HepG2 (cell line): ENCODE measurements at regions not wholly inside any gene's neighbourhood (a gene's known extent, or its start where the extent isn't known, plus 50 kb on each side); places are given as distances from the start of the nearest gene placed in this dataset.
A peak's percentile ranks its signal among the peaks of the same experiment; 100 is the strongest.

Experiments
- BCL6 ChIP-seq: IDR thresholded peaks from 2 replicates; pipeline ENCODE4 v1.6.1; 2016; ENCODE audit warnings: missing genetic modification reagents, missing compliant biosample characterization
- CREB1 ChIP-seq, 2 experiments: fragments of 450-650 bp in 1 of 2; IDR thresholded peaks; 2 replicates each; pipeline ENCODE4 v1.6.1; 2016 to 2017; ENCODE audit warnings: control low read depth in 1 of 2, mild to moderate bottlenecking in 1 of 2, missing compliant biosample characterization in 1 of 2, missing genetic modification characterization in 1 of 2
- EHMT2 ChIP-seq: fragments of 200-600 bp; sonication (generic); IDR thresholded peaks from 2 replicates; pipeline ENCODE4 v1.7.0; 2017; ENCODE audit warnings: antibody characterized with exemption, low read depth, low read length, borderline replicate concordance
- HNRNPL ChIP-seq: fragments of 200-400 bp; formaldehyde crosslinking; IDR thresholded peaks from 2 replicates; pipeline ENCODE4 v1.6.1; 2017; ENCODE audit warnings: mild to moderate bottlenecking, low read depth, low read length
- HOXD1 ChIP-seq: sonication (generic); formaldehyde crosslinking; IDR thresholded peaks from 2 replicates; pipeline ENCODE4 v1.5.0; 2020; ENCODE audit warnings: missing genetic modification reagents
- IRF2 ChIP-seq: IDR thresholded peaks from 2 replicates; pipeline ENCODE4 v1.6.1; 2018; ENCODE audit warnings: missing genetic modification reagents, missing compliant biosample characterization
- KDM3A ChIP-seq: IDR thresholded peaks from 2 replicates; pipeline ENCODE4 v1.6.1; 2018; ENCODE audit warnings: low read depth, missing compliant biosample characterization
- MAFG ChIP-seq: sonication (generic); formaldehyde crosslinking; IDR thresholded peaks from 2 replicates; pipeline ENCODE4 v1.5.1; 2020; ENCODE audit warnings: mild to moderate bottlenecking, missing genetic modification reagents
- MEIS2 ChIP-seq: sonication (generic); formaldehyde crosslinking; IDR thresholded peaks from 2 replicates; pipeline ENCODE4 v1.9.0; 2021; ENCODE audit warnings: mild to moderate bottlenecking, missing genetic modification reagents
- SALL2 ChIP-seq: sonication (generic); formaldehyde crosslinking; IDR thresholded peaks from 2 replicates; pipeline ENCODE4 v1.8.1; 2023; ENCODE audit warnings: mild to moderate bottlenecking, missing genetic modification reagents, inconsistent platforms
- SIN3B ChIP-seq: fragments of 150-350 bp; IDR thresholded peaks from 2 replicates; pipeline ENCODE4 v1.6.1; 2014; ENCODE audit warnings: low read length
- SKI ChIP-seq: fragments of 450-650 bp; IDR thresholded peaks from one replicate; pipeline ENCODE4 v1.6.1; 2018; ENCODE audit warnings: mild to moderate bottlenecking; ENCODE audit not compliant: partially characterized antibody
- SPEN ChIP-seq: sonication (generic); formaldehyde crosslinking; IDR thresholded peaks from 2 replicates; pipeline ENCODE4 v1.5.1; 2020; ENCODE audit warnings: low read depth, mild to moderate bottlenecking, missing genetic modification reagents
- TSC22D2 ChIP-seq: sonication (generic); formaldehyde crosslinking; IDR thresholded peaks from 2 replicates; pipeline ENCODE4 v1.5.1; 2020; ENCODE audit warnings: missing genetic modification reagents, mild to moderate bottlenecking, borderline replicate concordance
- XRCC5 ChIP-seq: fragments of 200-400 bp; formaldehyde crosslinking; optimal IDR thresholded peaks from 2 replicates; pipeline ENCODE3; 2017; ENCODE audit warnings: mild to moderate bottlenecking, low read length
- ZFP82 ChIP-seq: sonication (generic); formaldehyde crosslinking; IDR thresholded peaks from 2 replicates; pipeline ENCODE4 v1.5.1; 2020; ENCODE audit warnings: mild to moderate bottlenecking, missing genetic modification reagents, borderline replicate concordance
- ZMAT3 ChIP-seq: sonication (generic); formaldehyde crosslinking; conservative IDR thresholded peaks from 2 replicates; pipeline ENCODE4 v1.7.0; 2021; ENCODE audit warnings: missing genetic modification reagents
- ZNF331 ChIP-seq: sonication (generic); formaldehyde crosslinking; IDR thresholded peaks from 2 replicates; pipeline ENCODE4 v1.4.0; 2020; ENCODE audit warnings: missing genetic modification reagents
- ZNF660 ChIP-seq: sonication (generic); formaldehyde crosslinking; IDR thresholded peaks from 2 replicates; pipeline ENCODE4 v1.5.1; 2020; ENCODE audit warnings: mild to moderate bottlenecking, low read depth, missing genetic modification reagents, borderline replicate concordance
- ZNF777 ChIP-seq: sonication (generic); formaldehyde crosslinking; IDR thresholded peaks from 2 replicates; pipeline ENCODE4 v1.4.0; 2020; ENCODE audit warnings: missing genetic modification reagents
- TF ChIP-seq, protein P1 (sequence below): sonication (generic); formaldehyde crosslinking; IDR thresholded peaks from 2 replicates; pipeline ENCODE4 v1.4.0; 2020; ENCODE audit warnings: mild to moderate bottlenecking, missing genetic modification reagents, borderline replicate concordance
- TF ChIP-seq, protein P2 (sequence below): sonication (generic); formaldehyde crosslinking; IDR thresholded peaks from 2 replicates; pipeline ENCODE4 v1.5.0; 2020; ENCODE audit warnings: mild to moderate bottlenecking, missing genetic modification reagents
- TF ChIP-seq, protein P3 (sequence below): sonication (generic); formaldehyde crosslinking; IDR thresholded peaks from 2 replicates; pipeline ENCODE4 v1.4.0; 2020; ENCODE audit warnings: missing genetic modification reagents

DNA sequence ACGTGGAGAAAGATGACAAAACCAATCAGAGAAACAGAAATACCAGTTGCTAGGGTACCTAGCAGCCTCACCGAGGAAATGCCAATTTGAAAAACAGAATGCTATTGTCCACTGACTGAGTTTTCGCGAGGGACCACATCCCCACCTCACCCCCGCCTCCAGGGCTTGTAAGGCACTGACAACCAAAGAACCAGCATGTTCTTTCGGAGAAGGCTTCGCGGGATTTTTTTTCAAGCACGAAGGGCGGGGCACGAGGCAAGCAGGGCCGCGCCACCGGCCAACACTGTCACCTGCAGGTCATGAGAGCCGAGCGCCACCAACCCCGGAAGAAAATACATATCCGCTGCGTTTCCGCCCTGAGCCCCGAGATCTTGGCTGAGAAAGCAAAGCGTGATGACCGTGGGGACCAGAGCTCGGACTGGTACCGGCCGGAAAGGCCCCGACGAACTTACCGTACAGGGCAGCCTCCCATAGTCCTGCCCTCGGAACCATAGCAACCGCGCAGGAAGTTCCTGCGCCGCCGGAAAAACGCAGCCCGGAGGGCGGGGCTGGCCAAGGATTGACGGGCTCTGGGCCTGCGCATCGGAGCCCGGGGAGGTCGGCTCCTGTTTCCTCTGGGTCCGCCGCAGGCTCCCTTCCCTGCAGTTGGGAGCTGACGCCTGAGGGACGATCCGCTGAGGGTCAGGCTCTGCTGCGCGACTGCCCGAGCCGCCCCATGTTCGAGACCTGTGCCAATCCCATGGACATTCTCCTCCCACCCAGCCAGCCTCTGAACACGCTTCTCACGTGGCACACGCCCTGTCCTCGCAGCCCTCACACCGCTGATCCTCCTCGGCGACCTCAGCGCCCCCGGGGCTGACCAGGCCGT lies 59.2 kb upstream of the PAGE5 start (continued):
- TF ChIP-seq, protein P1, sequence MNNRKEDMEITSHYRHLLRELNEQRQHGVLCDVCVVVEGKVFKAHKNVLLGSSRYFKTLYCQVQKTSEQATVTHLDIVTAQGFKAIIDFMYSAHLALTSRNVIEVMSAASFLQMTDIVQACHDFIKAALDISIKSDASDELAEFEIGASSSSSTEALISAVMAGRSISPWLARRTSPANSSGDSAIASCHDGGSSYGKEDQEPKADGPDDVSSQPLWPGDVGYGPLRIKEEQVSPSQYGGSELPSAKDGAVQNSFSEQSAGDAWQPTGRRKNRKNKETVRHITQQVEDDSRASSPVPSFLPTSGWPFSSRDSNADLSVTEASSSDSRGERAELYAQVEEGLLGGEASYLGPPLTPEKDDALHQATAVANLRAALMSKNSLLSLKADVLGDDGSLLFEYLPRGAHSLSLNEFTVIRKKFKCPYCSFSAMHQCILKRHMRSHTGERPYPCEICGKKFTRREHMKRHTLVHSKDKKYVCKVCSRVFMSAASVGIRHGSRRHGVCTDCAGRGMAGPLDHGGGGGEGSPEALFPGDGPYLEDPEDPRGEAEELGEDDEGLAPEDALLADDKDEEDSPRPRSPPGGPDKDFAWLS (CRISPR knock-in tag) = no peak
- TF ChIP-seq XRCC5 (peak; percentile 25), BCL6 (peak; percentile 26; the same call in 1 of the 2 replicates), ZNF331 (CRISPR knock-in tag) (0 out of 2 replicates have a peak, but pooled peaks have one; percentile 16), MAFG (no peak), SIN3B (peak; percentile 62; the same call in 1 of the 2 replicates), IRF2 (CRISPR knock-in tag) (0 out of 2 replicates have a peak, but pooled peaks have one; percentile 38), MEIS2 (peak; percentile 29; the same call in 1 of the 2 replicates), SKI (no peak), ZMAT3 (CRISPR knock-in tag) (0 out of 2 replicates have a peak, but pooled peaks have one; percentile 60), EHMT2 (no peak), HNRNPL (0 out of 2 replicates have a peak, but pooled peaks have one; percentile 19), ZNF660 (CRISPR knock-in tag) (no peak), ZNF777 (0 out of 2 replicates have a peak, but pooled peaks have one; percentile 48), CREB1 (IDR thresholded peaks at IDR 0.05) (no peak), CREB1 (CRISPR knock-in tag; IDR thresholded peaks at IDR 0.05) (peak; percentile 89), SPEN (CRISPR knock-in tag) (peak; percentile 53; the same call in 1 of the 2 replicates), TSC22D2 (0 out of 2 replicates have a peak, but pooled peaks have one; percentile 37), KDM3A (CRISPR knock-in tag) (peak; percentile 49; the same call in 1 of the 2 replicates), SALL2 (CRISPR knock-in tag) (0 out of 2 replicates have a peak, but pooled peaks have one; percentile 47), HOXD1 (CRISPR knock-in tag) (0 out of 2 replicates have a peak, but pooled peaks have one; percentile 31), ZFP82 (CRISPR knock-in tag) (peak; percentile 63; the same call in 1 of the 2 replicates)
- TF ChIP-seq, protein P2, sequence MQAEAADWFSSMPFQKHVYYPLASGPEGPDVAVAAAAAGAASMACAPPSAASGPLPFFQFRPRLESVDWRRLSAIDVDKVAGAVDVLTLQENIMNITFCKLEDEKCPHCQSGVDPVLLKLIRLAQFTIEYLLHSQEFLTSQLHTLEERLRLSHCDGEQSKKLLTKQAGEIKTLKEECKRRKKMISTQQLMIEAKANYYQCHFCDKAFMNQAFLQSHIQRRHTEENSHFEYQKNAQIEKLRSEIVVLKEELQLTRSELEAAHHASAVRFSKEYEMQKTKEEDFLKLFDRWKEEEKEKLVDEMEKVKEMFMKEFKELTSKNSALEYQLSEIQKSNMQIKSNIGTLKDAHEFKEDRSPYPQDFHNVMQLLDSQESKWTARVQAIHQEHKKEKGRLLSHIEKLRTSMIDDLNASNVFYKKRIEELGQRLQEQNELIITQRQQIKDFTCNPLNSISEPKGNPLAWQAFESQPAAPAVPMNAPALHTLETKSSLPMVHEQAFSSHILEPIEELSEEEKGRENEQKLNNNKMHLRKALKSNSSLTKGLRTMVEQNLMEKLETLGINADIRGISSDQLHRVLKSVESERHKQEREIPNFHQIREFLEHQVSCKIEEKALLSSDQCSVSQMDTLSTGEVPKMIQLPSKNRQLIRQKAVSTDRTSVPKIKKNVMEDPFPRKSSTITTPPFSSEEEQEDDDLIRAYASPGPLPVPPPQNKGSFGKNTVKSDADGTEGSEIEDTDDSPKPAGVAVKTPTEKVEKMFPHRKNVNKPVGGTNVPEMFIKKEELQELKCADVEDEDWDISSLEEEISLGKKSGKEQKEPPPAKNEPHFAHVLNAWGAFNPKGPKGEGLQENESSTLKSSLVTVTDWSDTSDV = 0 out of 2 replicates have a peak, but pooled peaks have one; percentile 28
- TF ChIP-seq, protein P3, sequence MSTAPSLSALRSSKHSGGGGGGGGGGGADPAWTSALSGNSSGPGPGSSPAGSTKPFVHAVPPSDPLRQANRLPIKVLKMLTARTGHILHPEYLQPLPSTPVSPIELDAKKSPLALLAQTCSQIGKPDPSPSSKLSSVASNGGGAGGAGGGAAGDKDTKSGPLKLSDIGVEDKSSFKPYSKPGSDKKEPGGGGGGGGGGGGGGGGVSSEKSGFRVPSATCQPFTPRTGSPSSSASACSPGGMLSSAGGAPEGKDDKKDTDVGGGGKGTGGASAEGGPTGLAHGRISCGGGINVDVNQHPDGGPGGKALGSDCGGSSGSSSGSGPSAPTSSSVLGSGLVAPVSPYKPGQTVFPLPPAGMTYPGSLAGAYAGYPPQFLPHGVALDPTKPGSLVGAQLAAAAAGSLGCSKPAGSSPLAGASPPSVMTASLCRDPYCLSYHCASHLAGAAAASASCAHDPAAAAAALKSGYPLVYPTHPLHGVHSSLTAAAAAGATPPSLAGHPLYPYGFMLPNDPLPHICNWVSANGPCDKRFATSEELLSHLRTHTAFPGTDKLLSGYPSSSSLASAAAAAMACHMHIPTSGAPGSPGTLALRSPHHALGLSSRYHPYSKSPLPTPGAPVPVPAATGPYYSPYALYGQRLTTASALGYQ (CRISPR knock-in tag) = no peak
